ENCODE measurements at regions not wholly inside any gene's neighbourhood (a gene's known extent, or its start where the extent isn't known, plus 50 kb on each side); places are given as distances from the start of the nearest gene placed in this dataset.

GRCh38 chr18:75127143-75128021 lies 81.6 kb downstream of the PTGR3 start:
- TF ChIP-seq CTCF (conservative IDR thresholded peaks at IDR 0.05; ENCODE audit: control insufficient read depth, insufficient read depth, low read depth, low read length), result no peak
- H3K4me3 ChIP-seq (ENCODE audit: control insufficient read depth, low read depth, low read length), result no peak overlapping the region
- DNase-seq (ENCODE audit: low read depth), result no peak

- H3K4me3 ChIP-seq (ENCODE audit: control insufficient read depth, low read depth, low read length), result no peak overlapping the region
- DNase-seq (ENCODE audit: low read depth), result no peak
- TF ChIP-seq CTCF (conservative IDR thresholded peaks at IDR 0.05; ENCODE audit: control insufficient read depth, insufficient read depth, low read depth, low read length), result no peak
These were observed 83.3 kb downstream of the PTGR3 start for GRCh38 chr18:75125382-75126331.

GRCh38 chr18:75124991-75125381 lies 84.0 kb downstream of the PTGR3 start:
- DNase-seq (ENCODE audit: low read depth), result no peak
- no peak overlapping the region for H3K4me3 ChIP-seq (ENCODE audit: control insufficient read depth, low read depth, low read length)
- TF ChIP-seq CTCF (conservative IDR thresholded peaks at IDR 0.05; ENCODE audit: control insufficient read depth, insufficient read depth, low read depth, low read length), result no peak

- H3K4me3 ChIP-seq (ENCODE audit: control insufficient read depth, low read depth, low read length), result no peak overlapping the region
- TF ChIP-seq CTCF (conservative IDR thresholded peaks at IDR 0.05; ENCODE audit: control insufficient read depth, insufficient read depth, low read depth, low read length), result no peak
- DNase-seq (ENCODE audit: low read depth), result no peak
These were observed 84.4 kb downstream of the PTGR3 start for GRCh38 chr18:75124551-75124950.

- no peak for DNase-seq (ENCODE audit: low read depth)
- TF ChIP-seq CTCF (conservative IDR thresholded peaks at IDR 0.05; ENCODE audit: control insufficient read depth, insufficient read depth, low read depth, low read length), result no peak
These were observed 85.8 kb downstream of the PTGR3 start for GRCh38 chr18:75123113-75123512.

GRCh38 chr18:75122334-75122958 lies 86.5 kb downstream of the PTGR3 start:
- no peak overlapping the region for H3K4me3 ChIP-seq (ENCODE audit: control insufficient read depth, low read depth, low read length)
- no peak for TF ChIP-seq CTCF (conservative IDR thresholded peaks at IDR 0.05; ENCODE audit: control insufficient read depth, insufficient read depth, low read depth, low read length)
- no peak for DNase-seq (ENCODE audit: low read depth)

More at GRCh38 chr18:75123113-75123512, 85.8 kb downstream of the PTGR3 start:
- H3K4me3 ChIP-seq (ENCODE audit: control insufficient read depth, low read depth, low read length), result no peak overlapping the region

All from fibroblast of mammary gland (primary cell).